Endothelial cell of umbilical vein (primary cell): ENCODE measurements at regions not wholly inside any gene's neighbourhood (a gene's known extent, or its start where the extent isn't known, plus 50 kb on each side); places are given as distances from the start of the nearest gene placed in this dataset.

Source experiments
- BruUV-seq: library from RNA; stranded (reverse); fragments of 400-500 nt; replicated peaks from 2 replicates; lab custom pipeline; 2021; lab: Mats Ljungman, UMichigan
- CTCF ChIA-PET: fragments of 300-600, 350-600 bp; sonication (Branson Sonifier 250); formaldehyde crosslinking; loops from one replicate; lab custom pipeline; 2021; ENCODE audit warnings: antibody characterized with exemption, inconsistent platforms; lab: Charles Lee
- POLR2A ChIA-PET: fragments of 300-600, 350-600 bp; sonication (Branson Sonifier 250); formaldehyde crosslinking; loops from one replicate; lab custom pipeline; 2021; ENCODE audit warnings: antibody characterized with exemption, inconsistent platforms; lab: Charles Lee
- DNase-seq: peaks from one replicate; pipeline ENCODE4 v3.0.0-alpha.2; 2011; ENCODE audit warnings: low read depth, low spot score
- FAIRE-seq: peaks from 2 replicates; lab custom pipeline; 2011; peaks lifted over from hg19 to GRCh38; lab: Jason Lieb, UNC
- H2AFZ ChIP-seq: 2 replicates; pipeline ENCODE4 v1.6.0; 2012; ENCODE audit warnings: low read depth, low read length, control low read depth, inconsistent platforms
- H3K27ac ChIP-seq: 2 replicates; pipeline ENCODE4 v1.5.1; 2011; ENCODE audit warnings: low read depth, mild to moderate bottlenecking, control low read depth, low read length, moderate library complexity; ENCODE audit not compliant: insufficient read depth
- H3K27me3 ChIP-seq, 2 experiments: 2 replicates each; pipeline versions ENCODE4 v1.6.0 to v1.6.1; 2011; ENCODE audit warnings: low read length in 2 of 2, mixed read lengths in 1 of 2; ENCODE audit not compliant: control insufficient read depth in 2 of 2, insufficient read depth in 2 of 2
- H3K36me3 ChIP-seq, 2 experiments: 2 replicates in 1 of 2; 3 replicates in 1 of 2; pipeline ENCODE4 v1.5.1; 2011; ENCODE audit warnings: low read length in 2 of 2, mild to moderate bottlenecking in 1 of 2, moderate library complexity in 1 of 2; ENCODE audit not compliant: control insufficient read depth in 2 of 2, insufficient read depth in 2 of 2; ENCODE audit errors: extremely low read depth in 1 of 2
- H3K4me1 ChIP-seq: 3 replicates; pipeline ENCODE4 v1.5.1; 2011; ENCODE audit warnings: mild to moderate bottlenecking, low read length; ENCODE audit not compliant: control insufficient read depth, insufficient read depth; ENCODE audit errors: extremely low read depth
- H3K4me2 ChIP-seq: 2 replicates; pipeline ENCODE4 v1.6.1; 2011; ENCODE audit warnings: low read length, control low read depth, mixed read lengths; ENCODE audit not compliant: insufficient read depth
- H3K4me3 ChIP-seq, 3 experiments: fragments of 200-600 bp in 1 of 3; sonication (generic), shearing (Covaris generic) in 1 of 3; replicated peaks in 1 of 3; 2 replicates each; pipeline ENCODE4 v1.5.1; 2011 to 2016; ENCODE audit warnings: control low read depth in 3 of 3, low read length in 3 of 3, mild to moderate bottlenecking in 2 of 3, inconsistent platforms in 1 of 3, low read depth in 1 of 3, moderate library complexity in 1 of 3; ENCODE audit not compliant: insufficient read depth in 1 of 3
- H3K79me2 ChIP-seq: 2 replicates; pipeline ENCODE4 v1.6.0; 2012; ENCODE audit warnings: low read length, inconsistent platforms; ENCODE audit not compliant: control insufficient read depth, insufficient read depth
- H3K9ac ChIP-seq: replicated peaks from 2 replicates; pipeline ENCODE3; 2011; ENCODE audit warnings: low read length, control low read depth; ENCODE audit not compliant: insufficient read depth; ENCODE audit errors: extremely low read depth
- H3K9me1 ChIP-seq: replicated peaks from 3 replicates; pipeline ENCODE4 v1.6.0; 2011; ENCODE audit warnings: mild to moderate bottlenecking, low read length; ENCODE audit not compliant: control insufficient read depth, insufficient read depth; ENCODE audit errors: extremely low read depth
- H3K9me3 ChIP-seq: replicated peaks from 2 replicates; pipeline ENCODE4 v1.5.1; 2012; ENCODE audit warnings: low read length, inconsistent platforms; ENCODE audit not compliant: control insufficient read depth, insufficient read depth
- H4K20me1 ChIP-seq: replicated peaks from 2 replicates; pipeline ENCODE3; 2011; ENCODE audit warnings: mild to moderate bottlenecking, low read length; ENCODE audit not compliant: control insufficient read depth, insufficient read depth; ENCODE audit errors: extremely low read depth
- EZH2 ChIP-seq: IDR thresholded peaks from 2 replicates; pipeline ENCODE4 v1.6.1; 2012; ENCODE audit warnings: borderline replicate concordance, low read depth, mild to moderate bottlenecking, moderate library complexity, low read length, inconsistent platforms; ENCODE audit not compliant: severe bottlenecking
- FOS ChIP-seq: IDR thresholded peaks from 2 replicates; pipeline ENCODE4 v1.6.1; 2011; ENCODE audit warnings: mild to moderate bottlenecking, low read length, moderate library complexity, borderline replicate concordance; ENCODE audit not compliant: insufficient read depth
- GATA2 ChIP-seq: IDR thresholded peaks from 2 replicates; pipeline ENCODE4 v1.7.0; 2011; ENCODE audit warnings: low read depth, mild to moderate bottlenecking, moderate library complexity, mixed read lengths, low read length; ENCODE audit not compliant: insufficient read length, insufficient read depth
- JUN ChIP-seq: IDR thresholded peaks from 2 replicates; pipeline ENCODE4 v1.6.1; 2011; ENCODE audit warnings: borderline replicate concordance, low read depth; ENCODE audit not compliant: insufficient read length, insufficient read depth
- MYC ChIP-seq: IDR thresholded peaks from one replicate; pipeline ENCODE4 v1.6.1; 2011; ENCODE audit warnings: mild to moderate bottlenecking, low read depth, low read length
- POLR2A ChIP-seq: IDR thresholded peaks from 2 replicates; pipeline ENCODE4 v1.6.1; 2012; ENCODE audit warnings: low read depth, mild to moderate bottlenecking, control low read depth, low read length
- POLR2AphosphoS5 ChIP-seq: IDR thresholded peaks from 2 replicates; pipeline ENCODE4 v1.6.1; 2012; ENCODE audit warnings: low read depth, mild to moderate bottlenecking, control low read depth, low read length, moderate library complexity; ENCODE audit not compliant: insufficient read depth
- dilution Hi-C: fragments of 300-500 bp; cut with MboI; formaldehyde crosslinking; loops from one replicate; pipeline ENCODE4 v1.15.0; 2019; ENCODE audit warnings: low sequenced_read_pairs; ENCODE audit not compliant: extremely low pct_ligation_motif_present
- intact Hi-C: fragments of 100-400 bp; cut with micrococcal nuclease; formaldehyde crosslinking; loops from one replicate; pipeline ENCODE4 v1.10.0; 2022
- TF ChIP-seq, protein P1 (sequence below): IDR thresholded peaks from 2 replicates; pipeline ENCODE4 v1.6.1; 2011; ENCODE audit not compliant: insufficient read depth, insufficient read length
- TF ChIP-seq, protein P2 (sequence below), 2 donors: IDR thresholded peaks; 1 replicate in 1 of 2; 2 replicates in 1 of 2; pipeline ENCODE4 v1.5.1; 2011; ENCODE audit warnings: low read length in 2 of 2, mild to moderate bottlenecking in 2 of 2, moderate library complexity in 2 of 2, control low read depth in 1 of 2, inconsistent platforms in 1 of 2, low read depth in 1 of 2; ENCODE audit not compliant: insufficient read depth in 1 of 2; ENCODE audit errors: extremely low read depth in 1 of 2

DNA sequence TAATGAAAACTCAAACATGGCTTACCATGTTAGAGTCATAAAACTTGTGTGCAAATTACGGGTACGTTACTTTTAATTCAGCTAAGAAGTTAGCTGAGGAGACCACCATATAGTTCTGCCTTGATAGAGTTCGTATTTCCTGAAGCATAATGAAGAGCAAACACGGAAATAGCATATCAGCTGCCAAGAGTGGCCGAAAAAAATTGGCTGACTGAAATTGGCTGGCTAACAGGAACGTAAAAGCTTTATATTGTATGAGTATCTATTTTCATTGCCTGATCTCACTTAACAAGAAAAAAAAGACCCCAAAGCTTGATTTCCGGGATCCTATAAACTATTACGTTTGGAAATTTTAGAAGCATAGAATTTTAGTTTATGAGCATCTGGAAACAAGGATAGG lies 1222.9 kb downstream of the ZPLD1 start:
- no peak for DNase-seq
- Histone ChIP-seq H3K4me3 (no peak overlapping the region), H3K9me1 (no peaks in the 10 kb centered on the region), H3K27ac (no peak overlapping the region), H3K79me2 (no peaks in the 10 kb centered on the region), H3K36me3 (no peaks in the 10 kb centered on the region), H3K4me1 (no peaks in the 10 kb centered on the region), H3K27me3 (no peaks in the 10 kb centered on the region), H3K9me3 (no peaks in the 10 kb centered on the region), H3K9ac (no peak overlapping the region), H3K4me2 (no peak overlapping the region), H4K20me1 (no peaks in the 10 kb centered on the region), H2AFZ (no peak overlapping the region)
- dilution Hi-C loops (no loop called here), intact Hi-C loops (no loop called here)
- CTCF ChIA-PET: no interaction called here
- POLR2A ChIA-PET: no interaction called here
- FAIRE-seq: no peak
- no TSS peak for BruUV-seq
- TF ChIP-seq GATA2 (no peak), EZH2 (no peak), JUN (no peak), POLR2AphosphoS5 (no peak), POLR2A (no peak), MYC (no peak), FOS (no peak)
- TF ChIP-seq, protein P1, sequence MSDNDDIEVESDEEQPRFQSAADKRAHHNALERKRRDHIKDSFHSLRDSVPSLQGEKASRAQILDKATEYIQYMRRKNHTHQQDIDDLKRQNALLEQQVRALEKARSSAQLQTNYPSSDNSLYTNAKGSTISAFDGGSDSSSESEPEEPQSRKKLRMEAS: no peak
- TF ChIP-seq, protein P2, sequence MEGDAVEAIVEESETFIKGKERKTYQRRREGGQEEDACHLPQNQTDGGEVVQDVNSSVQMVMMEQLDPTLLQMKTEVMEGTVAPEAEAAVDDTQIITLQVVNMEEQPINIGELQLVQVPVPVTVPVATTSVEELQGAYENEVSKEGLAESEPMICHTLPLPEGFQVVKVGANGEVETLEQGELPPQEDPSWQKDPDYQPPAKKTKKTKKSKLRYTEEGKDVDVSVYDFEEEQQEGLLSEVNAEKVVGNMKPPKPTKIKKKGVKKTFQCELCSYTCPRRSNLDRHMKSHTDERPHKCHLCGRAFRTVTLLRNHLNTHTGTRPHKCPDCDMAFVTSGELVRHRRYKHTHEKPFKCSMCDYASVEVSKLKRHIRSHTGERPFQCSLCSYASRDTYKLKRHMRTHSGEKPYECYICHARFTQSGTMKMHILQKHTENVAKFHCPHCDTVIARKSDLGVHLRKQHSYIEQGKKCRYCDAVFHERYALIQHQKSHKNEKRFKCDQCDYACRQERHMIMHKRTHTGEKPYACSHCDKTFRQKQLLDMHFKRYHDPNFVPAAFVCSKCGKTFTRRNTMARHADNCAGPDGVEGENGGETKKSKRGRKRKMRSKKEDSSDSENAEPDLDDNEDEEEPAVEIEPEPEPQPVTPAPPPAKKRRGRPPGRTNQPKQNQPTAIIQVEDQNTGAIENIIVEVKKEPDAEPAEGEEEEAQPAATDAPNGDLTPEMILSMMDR (IDR thresholded peaks at IDR 0.05; ENCODE audit: extremely low read depth in 1 of 2, insufficient read depth in 1 of 2, low read depth in 1 of 2, low read length in 2 of 2): no peak
